AG10803 (cell line): ENCODE measurements at regions not wholly inside any gene's neighbourhood (a gene's known extent, or its start where the extent isn't known, plus 50 kb on each side); places are given as distances from the start of the nearest gene placed in this dataset.

ENCODE experiments used
- DNase-seq: peaks from one replicate; pipeline ENCODE4 v3.0.0; 2010; ENCODE audit warnings: low read depth
- H3K4me3 ChIP-seq: 2 replicates; pipeline ENCODE4 v1.5.1; 2011; ENCODE audit warnings: mild to moderate bottlenecking, low read length, control low read depth
- CTCF ChIP-seq: conservative IDR thresholded peaks from 2 replicates; pipeline ENCODE4 v1.5.1; 2011; ENCODE audit warnings: mild to moderate bottlenecking, low read length, control low read depth, inconsistent platforms

GRCh38 chr9:26483991-26484390 lies 408.6 kb downstream of the CAAP1 start:
- no peak for DNase-seq
- H3K4me3 ChIP-seq: no peak overlapping the region
- TF ChIP-seq CTCF: no peak

- no peak overlapping the region for H3K4me3 ChIP-seq
- no peak for DNase-seq
- no peak for TF ChIP-seq CTCF
Observed at GRCh38 chr9:26477963-26478362, 414.6 kb downstream of the CAAP1 start.

GRCh38 chr9:26471261-26471660 lies 421.3 kb downstream of the CAAP1 start:
- no peak for DNase-seq
- H3K4me3 ChIP-seq: no peak overlapping the region
- no peak for TF ChIP-seq CTCF

GRCh38 chr9:26470284-26470683 lies 422.3 kb downstream of the CAAP1 start:
- no peak overlapping the region for H3K4me3 ChIP-seq
- no peak for DNase-seq
- no peak for TF ChIP-seq CTCF

GRCh38 chr9:26463837-26464236 lies 428.8 kb downstream of the CAAP1 start:
- no peak for DNase-seq
- TF ChIP-seq CTCF: no peak

GRCh38 chr9:26462751-26463150 lies 429.9 kb downstream of the CAAP1 start:
- no peak for DNase-seq
- TF ChIP-seq CTCF: no peak

More at GRCh38 chr9:26463837-26464236, 428.8 kb downstream of the CAAP1 start:
- no peak overlapping the region for H3K4me3 ChIP-seq

GRCh38 chr9:26462213-26462612 lies 430.4 kb downstream of the CAAP1 start:
- DNase-seq: no peak
- H3K4me3 ChIP-seq: no peak overlapping the region
- TF ChIP-seq CTCF: no peak

More at GRCh38 chr9:26462751-26463150, 429.9 kb downstream of the CAAP1 start:
- H3K4me3 ChIP-seq: no peak overlapping the region
